ENCODE measurements at regions not wholly inside any gene's neighbourhood (a gene's known extent, or its start where the extent isn't known, plus 50 kb on each side); places are given as distances from the start of the nearest gene placed in this dataset.

GRCh38 chr18:62454527-62454926 lies 68.3 kb upstream of the ZCCHC2 start:
- Mint-ChIP-seq H3K36me3 (no peaks in the 10 kb centered on the region), H3K4me1 (no peaks in the 10 kb centered on the region), H3K27ac (no peak overlapping the region), H3K9me3 (peaks cover 4% of the 10 kb centered on the region), H3K27me3 (ENCODE audit: low read depth) (no peaks in the 10 kb centered on the region), H3K4me3 (no peak overlapping the region)
- DNase-seq (ENCODE audit: low spot score in 2 of 2, unreplicated experiment in 2 of 2): no peak
- TF ChIP-seq CTCF (IDR thresholded peaks at IDR 0.05; ENCODE audit: unreplicated experiment): no peak

GRCh38 chr18:62455222-62455621 lies 67.6 kb upstream of the ZCCHC2 start:
- Mint-ChIP-seq H3K27ac (no peak overlapping the region), H3K4me1 (no peaks in the 10 kb centered on the region), H3K9me3 (no peaks in the 10 kb centered on the region), H3K27me3 (ENCODE audit: low read depth) (no peaks in the 10 kb centered on the region), H3K36me3 (no peaks in the 10 kb centered on the region), H3K4me3 (no peak overlapping the region)
- no peak for DNase-seq (ENCODE audit: low spot score in 2 of 2, unreplicated experiment in 2 of 2)
- TF ChIP-seq CTCF (IDR thresholded peaks at IDR 0.05; ENCODE audit: unreplicated experiment): no peak

GRCh38 chr18:62457877-62458276 lies 64.9 kb upstream of the ZCCHC2 start:
- no peaks in the 10 kb centered on the region for H3K36me3 Mint-ChIP-seq
- no peak for DNase-seq (ENCODE audit: low spot score in 2 of 2, unreplicated experiment in 2 of 2)
- no peak overlapping the region for H3K4me3 Mint-ChIP-seq
- H3K27me3 Mint-ChIP-seq (ENCODE audit: low read depth): no peaks in the 10 kb centered on the region
- H3K4me1 Mint-ChIP-seq: peaks cover 5% of the 10 kb centered on the region
- no peak overlapping the region for H3K27ac Mint-ChIP-seq
- no peak for TF ChIP-seq CTCF (IDR thresholded peaks at IDR 0.05; ENCODE audit: unreplicated experiment)
- no peaks in the 10 kb centered on the region for H3K9me3 Mint-ChIP-seq

- Mint-ChIP-seq H3K4me3 (no peak overlapping the region), H3K27me3 (ENCODE audit: low read depth) (no peaks in the 10 kb centered on the region), H3K27ac (no peak overlapping the region), H3K9me3 (no peaks in the 10 kb centered on the region), H3K4me1 (peaks cover 5% of the 10 kb centered on the region), H3K36me3 (no peaks in the 10 kb centered on the region)
- TF ChIP-seq CTCF (IDR thresholded peaks at IDR 0.05; ENCODE audit: unreplicated experiment): no peak
- DNase-seq (ENCODE audit: low spot score in 2 of 2, unreplicated experiment in 2 of 2): no peak
Measured at GRCh38 chr18:62458346-62458745, 64.5 kb upstream of the ZCCHC2 start.

GRCh38 chr18:62458868-62459716 lies 63.7 kb upstream of the ZCCHC2 start:
- H3K4me3 Mint-ChIP-seq: no peak overlapping the region
- H3K27ac Mint-ChIP-seq: no peak overlapping the region
- no peaks in the 10 kb centered on the region for H3K27me3 Mint-ChIP-seq (ENCODE audit: low read depth)
- no peaks in the 10 kb centered on the region for H3K36me3 Mint-ChIP-seq
- TF ChIP-seq CTCF (IDR thresholded peaks at IDR 0.05; ENCODE audit: unreplicated experiment): no peak
- H3K4me1 Mint-ChIP-seq: peaks cover 5% of the 10 kb centered on the region
- no peak for DNase-seq (ENCODE audit: low spot score in 2 of 2, unreplicated experiment in 2 of 2)
- H3K9me3 Mint-ChIP-seq: peaks cover 2% of the 10 kb centered on the region
